GM19324 (cell line): ENCODE measurements at regions not wholly inside any gene's neighbourhood (a gene's known extent, or its start where the extent isn't known, plus 50 kb on each side); places are given as distances from the start of the nearest gene placed in this dataset.

ENCODE experiments used
- ATAC-seq: cut with Tn5 transposase; IDR thresholded peaks from one replicate; pipeline ENCODE4 v1.9.1; 2021; ENCODE audit warnings: mild to moderate bottlenecking, moderate library complexity; ENCODE audit not compliant: unreplicated experiment, low FRiP score

DNA sequence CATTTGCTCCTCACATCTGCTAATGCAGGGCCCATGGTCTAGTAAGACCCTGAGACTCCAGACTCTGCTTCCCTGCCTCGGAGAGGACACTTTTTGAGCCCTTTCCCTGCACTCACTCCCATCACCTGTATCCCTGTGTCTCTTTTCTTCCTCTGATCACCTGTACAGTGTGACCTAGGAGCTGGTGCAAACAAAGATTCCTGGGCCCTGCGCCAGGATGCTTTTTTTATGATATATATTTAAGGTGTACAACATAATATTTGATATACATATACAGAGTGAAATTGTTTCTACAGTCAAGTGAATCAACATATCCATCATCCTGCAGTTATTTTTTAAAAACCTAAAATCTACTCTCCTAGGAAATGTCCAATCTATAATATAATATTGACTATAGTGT, 355.4 kb downstream of the MAFB start:
- ATAC-seq, result no peak

DNA sequence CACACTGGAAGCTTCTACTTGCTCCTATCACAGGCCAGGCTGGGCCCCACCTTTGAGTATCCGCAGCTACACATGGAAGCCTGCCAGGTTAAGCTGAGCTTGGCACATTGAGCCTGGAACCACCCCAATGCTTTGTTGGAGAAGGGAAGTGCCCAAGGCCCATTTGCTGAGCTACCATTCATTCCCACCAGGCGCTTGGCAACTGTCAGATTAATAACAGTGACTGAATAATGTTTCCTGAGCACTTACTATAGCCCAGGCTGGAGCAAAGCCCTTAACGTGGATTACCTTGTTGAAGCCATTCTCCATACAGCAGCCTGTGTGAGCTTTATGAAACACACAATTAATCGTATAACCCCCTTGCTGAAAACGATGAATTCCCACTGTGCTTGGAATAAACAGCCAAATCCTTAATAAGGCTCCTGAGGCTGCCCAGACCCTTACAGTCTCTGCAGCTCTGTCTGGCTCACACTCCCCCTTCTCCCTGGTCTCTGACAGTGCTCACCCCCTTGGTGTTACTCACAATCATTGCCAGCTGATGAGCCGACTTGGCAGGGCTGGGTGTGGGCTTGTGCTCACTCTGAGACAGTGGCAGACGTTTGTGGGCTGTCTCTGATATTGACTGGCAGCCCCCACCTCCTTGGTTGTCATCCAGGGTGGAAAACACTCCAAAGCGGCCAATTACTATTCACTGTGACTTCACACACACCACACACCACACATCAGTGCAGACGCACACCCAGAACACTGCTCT, 357.1 kb downstream of the MAFB start:
- no peak for ATAC-seq

DNA sequence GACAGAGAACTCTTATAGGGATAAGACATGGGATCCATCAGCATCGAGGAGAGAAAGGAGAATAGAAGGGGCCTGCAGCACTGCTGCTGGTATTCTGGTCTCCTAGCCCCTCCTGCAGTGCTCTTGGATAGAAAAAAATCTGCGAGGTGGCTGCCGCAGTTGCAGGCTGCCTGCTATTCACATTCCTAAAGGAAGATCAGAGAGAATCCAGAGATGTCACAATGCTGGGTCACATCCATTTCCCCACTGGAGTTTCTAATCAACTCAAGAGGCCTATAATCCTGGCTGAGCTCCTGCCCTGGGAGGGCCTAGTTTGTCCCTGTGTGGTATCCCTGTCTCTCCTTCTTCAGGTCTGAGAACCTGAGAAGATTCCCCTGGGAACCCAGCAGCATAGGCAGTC, 357.8 kb downstream of the MAFB start:
- ATAC-seq, result no peak

DNA sequence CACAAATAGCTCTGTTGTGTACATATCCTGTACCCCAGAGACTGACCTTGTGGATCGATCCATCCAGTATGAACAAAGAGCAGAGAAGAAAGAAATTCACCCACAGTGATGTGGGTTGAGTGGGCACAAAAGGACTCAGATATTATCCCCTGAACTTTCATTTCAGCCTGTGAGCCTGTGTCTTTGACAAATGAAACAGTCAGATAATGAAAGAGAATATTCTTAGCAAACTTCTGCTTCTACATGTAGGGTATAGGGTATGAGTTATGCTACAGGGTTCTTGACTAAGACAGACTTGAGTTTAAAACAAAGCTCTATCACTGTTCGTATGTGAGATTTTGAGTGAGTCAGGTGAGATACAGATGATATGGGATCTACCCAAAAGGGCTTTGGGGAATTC, 359.7 kb downstream of the MAFB start:
- ATAC-seq, result no peak

DNA sequence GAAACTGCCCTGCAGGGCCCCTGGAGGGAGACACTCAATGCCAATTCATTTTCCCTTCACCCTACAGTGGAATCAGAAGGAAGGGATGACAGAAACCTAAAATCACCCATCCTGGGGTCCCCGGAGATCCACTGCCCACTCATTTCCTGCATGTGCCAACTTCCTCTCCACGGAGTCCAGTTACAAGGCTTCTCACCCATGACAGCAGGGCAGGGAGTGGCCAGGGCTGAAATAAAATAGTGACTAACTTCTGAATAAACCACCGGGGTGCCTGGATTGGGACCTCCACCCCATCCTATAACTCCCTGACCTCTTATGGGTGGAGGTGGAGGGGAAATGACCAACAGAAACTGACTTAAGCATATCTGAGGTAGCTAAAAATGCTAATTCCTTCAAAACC, 362.3 kb downstream of the MAFB start:
- no peak for ATAC-seq

DNA sequence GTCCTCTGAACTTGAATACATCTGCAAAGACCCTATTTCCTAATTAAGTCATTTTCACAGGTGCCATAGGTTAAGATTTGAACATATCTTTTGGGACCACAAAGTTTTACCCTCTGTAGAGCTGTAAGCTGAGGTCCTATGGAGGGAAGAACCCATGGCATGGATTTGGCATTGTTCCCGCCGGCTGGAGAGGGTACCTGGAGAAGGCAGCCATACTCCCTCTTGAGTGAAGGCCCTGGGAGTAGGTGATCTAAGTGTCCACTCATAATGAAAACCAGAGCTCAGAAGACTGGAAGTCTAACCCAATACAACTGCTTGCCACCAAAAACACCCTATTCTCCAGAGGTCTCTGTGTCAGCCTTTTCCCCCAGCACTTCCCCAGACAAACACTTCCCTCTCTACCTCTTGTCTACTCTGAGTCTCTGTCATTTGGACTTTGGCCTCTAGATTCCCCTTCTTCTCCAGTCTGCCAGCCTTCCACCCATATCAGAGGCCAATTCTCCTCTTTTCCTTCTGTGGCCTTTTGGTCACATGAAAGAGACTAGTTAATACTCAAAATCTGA, 363.9 kb downstream of the MAFB start:
- ATAC-seq, result no peak

DNA sequence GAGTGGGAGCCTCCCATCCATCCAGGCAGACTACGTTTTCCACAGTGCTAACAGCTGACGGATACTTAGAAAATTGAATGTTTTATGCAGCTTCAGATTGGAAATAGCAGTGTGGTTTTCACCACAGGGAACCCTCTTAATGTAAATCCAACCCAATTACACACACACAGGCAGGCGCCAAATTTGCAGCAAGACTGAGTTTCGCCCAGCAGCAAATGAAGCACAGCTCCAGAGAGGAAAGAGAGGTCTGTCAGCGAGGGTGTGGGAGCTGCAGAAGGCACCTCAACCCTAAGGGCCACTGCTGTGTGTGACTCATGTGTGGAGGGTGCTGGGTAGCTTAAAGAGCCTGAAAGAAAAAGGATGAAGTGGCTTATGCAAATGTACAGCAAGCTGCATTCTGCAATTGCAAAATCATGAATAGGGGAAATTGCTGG, 365.7 kb downstream of the MAFB start:
- no peak for ATAC-seq

DNA sequence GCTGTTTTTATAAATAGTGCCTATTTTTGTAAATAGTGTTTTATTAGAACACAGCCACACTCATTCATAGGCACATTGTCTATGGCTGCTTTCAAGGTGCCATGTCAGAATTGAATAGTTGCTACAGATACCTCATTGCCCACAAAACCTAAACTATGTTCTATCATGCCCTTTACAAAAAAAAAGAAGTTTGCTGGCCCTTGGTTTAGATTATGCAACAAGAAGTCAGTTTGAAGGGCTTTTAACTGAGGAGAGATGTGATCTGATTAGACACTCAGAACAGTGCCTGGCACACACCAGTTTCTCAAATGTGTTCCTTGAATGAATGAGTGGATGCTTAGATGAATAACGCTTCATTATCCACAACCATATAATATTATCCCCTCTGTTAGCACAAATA, 366.1 kb downstream of the MAFB start:
- no peak for ATAC-seq

DNA sequence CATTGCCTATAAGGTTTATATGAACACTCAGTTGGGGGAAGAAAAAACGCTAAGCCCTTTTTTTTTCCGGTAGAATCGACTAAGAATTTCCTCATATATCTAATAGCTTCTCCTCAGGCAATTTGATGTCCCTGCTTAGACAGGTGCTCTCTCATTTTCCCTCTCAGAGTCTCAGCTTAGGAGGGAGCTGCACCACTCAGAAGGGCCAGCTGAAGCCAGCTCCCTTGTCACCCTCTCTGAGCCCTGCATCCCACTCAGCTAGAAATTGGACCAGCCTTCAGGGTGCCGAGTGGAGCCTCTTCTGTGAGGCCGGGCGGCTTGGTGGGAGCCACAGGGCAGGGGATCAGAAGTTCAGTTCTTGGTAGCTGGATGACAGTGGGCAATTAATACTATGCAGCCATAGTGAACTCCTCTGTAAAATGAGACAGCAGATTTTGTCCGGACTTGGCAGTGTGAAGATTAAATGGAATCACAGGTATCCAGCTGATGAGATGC, 368.5 kb downstream of the MAFB start:
- ATAC-seq, result no peak

DNA sequence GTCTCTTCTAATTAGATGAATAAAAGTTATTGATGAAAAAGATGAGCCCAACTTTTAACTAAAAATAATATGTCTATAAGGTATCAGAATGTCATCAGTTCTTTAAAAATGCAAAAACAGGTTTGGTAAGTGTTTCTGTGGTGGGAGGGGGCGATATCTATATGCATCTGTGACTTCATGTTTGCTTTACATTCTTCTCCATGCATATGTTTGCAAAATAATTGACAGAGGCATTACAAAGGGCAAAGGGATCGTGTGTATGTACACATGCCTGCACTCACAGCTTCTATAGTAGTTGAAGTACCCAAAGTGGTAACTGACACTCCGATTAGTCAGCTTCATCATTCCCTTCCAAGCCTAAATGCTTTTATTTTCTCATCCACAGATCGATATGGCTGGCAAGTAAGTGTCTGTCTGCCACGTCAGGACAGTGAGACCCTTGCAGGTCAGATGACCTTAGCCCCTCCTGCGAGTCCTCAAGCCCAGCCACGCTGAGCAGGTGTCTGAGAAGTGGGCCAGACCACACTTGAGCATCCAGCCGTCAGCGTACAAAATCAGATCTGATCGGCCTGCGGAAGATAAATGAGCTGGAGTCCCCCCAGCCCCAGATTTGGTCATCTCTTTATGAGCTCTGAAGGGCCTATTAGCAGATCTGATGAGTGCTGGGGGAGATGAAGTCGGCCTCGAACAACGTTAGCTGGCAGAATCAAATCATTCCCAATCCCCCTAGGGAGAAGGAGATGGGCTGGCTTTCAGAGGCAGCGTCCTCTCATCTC, 369.1 kb downstream of the MAFB start:
- ATAC-seq, result no peak

DNA sequence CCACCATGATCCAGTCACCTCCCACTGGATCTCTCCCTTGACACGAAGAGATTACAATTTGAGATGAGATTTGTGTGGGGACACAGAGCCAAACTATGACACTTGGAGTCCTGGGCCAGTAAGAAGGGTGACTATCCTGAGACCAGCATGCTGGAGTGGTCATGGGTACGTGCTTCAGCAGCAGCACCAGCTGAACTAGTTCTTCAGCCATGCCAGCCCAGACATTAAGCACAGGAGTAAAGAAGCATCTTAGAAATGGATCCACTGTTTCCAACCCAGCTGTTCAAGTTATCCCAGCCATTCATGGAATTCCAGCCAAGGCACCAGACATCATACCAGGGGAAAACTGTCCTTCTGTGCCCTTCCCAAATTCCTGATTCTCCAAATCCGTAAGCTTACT, 370.0 kb downstream of the MAFB start:
- no peak for ATAC-seq

DNA sequence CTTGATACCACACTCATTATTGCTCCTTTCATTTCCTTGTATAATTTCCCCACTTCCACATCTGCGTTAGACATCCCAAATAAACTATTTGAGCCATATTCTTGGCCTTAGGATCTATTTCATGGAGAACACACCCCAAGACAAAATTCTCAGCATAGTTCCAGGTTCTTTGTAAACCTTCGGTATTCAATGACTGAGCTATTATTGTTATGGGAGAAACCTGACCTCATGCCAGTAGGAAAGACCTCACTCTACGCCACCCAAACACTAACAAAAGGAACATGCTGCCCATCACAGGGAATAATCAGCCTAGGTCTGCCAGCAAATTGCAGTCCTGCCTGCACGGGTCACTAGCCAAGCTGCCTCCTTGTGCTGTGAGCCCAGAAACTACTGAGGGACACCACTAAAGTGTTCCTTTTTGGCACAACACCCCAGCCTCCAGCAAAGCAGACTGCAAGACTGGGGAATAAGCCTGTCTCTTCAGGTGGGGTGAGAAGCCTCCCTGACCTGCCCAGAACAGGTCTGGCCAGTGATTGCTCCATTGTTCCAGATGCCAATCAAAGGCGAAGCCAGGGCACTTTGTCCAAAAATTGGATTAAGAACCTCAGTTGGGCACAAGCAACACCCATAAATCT, 371.8 kb downstream of the MAFB start:
- no peak for ATAC-seq

DNA sequence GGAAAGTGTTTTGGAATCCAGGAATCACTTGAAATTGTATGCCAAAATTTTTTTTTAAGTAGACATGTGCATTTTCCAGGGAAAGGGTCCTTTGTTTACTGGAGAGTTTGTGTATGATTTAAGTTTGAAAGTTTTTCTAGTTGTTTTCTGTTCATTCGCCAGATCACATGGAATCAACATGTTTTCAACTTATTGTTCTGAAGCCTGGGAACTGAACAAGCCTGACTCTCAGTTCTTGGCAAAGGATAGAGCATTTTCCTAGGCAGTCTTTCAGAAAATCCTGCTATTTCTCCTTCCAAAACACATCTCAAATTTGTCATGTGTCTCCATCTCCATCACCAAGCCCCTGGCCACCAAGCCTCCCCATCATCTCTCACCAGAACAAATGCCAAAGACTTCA, 374.8 kb downstream of the MAFB start:
- ATAC-seq, result no peak

DNA sequence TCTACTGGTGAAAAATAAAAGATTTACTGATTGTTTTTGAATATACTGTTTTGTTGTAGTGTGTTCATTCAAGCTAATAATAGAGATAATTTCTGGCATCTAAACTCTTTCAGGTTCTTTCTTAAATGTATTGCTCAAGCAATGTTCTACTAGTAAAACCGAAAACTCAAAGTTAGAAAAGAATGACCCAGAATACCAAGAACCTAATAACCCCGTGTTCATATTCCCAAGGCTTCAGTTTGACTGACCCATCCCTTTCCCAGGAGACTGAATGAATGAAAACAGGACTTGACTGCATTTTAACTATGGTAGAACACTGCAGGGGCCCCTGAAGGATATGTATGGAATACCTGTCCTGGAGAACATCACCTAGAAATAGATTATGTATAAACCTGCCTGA, 375.3 kb downstream of the MAFB start:
- ATAC-seq, result no peak

DNA sequence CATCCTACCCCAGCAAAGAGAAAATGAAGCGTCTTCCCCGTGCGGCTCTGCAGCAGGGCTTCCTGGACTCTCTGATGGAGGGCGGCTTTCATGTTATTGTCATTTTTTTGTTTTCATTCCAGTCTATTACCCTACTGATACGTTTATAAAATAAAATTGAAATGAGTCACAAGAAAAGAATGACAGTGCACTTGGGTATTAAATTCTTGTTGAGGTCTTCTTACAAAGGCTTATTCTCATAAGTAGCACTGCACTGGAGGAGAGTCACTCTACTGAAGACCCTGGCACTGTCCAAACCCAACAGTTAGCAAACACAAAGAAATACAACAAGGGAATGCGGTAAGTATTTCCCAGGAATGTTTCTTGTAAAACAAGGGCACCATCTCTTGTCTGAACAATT, 379.3 kb downstream of the MAFB start:
- ATAC-seq, result no peak

DNA sequence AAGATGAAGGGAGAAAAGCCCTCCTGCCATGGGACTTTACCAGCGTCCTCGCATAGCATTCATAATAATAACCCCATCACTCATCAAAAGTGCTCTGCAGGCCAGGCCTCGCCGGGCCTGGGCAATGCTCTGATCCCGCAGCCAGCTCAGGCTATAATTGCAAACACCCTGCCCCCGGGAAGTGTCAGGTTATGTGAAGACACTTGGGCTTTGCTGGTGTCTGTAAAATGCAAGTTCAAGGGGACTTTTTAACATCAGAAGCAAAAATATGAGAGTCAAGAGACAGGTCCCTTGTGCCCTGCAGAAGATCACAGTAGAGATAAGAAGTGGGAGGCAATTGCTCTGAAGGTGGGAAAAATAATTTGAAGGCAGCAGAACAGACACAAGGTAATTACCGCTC, 381.0 kb downstream of the MAFB start:
- ATAC-seq, result no peak

DNA sequence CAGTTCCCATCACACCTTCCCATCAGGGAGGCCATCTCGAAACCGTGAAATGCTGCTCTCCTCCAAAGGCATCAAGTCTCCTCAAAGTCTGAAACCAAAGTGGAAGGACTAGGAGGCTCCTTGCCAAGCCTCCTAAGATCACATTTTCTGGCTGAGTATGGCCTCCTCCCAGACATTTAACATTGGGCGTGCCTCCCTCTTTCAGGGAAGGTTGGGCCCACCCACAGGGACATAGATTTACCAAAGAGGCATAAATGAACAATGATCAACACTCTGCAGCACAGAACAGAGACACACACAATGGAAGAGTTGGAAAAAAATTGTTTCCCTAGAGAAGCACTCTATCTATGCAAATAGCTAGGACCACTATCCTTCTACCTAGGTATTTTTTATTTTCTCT, 381.8 kb downstream of the MAFB start:
- no peak for ATAC-seq

DNA sequence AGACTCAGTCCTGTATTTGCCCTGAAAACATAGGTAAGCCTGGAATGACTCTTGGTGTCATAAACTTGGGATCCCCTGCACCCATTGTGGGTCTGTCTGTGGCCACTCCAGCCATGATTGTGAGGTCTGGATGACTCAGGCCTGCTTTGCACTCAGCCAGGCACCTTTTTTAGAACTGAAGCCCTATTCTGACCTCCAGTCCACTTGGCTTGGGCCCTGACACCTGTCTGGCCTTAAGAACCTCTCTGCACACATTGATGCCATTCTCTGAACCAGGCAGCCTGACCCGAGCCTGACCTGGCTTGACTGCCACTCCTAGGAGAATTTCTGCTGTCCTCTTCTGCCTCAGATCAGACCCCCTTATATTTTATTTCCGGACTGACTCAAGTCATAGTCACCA, 383.7 kb downstream of the MAFB start:
- no peak for ATAC-seq

DNA sequence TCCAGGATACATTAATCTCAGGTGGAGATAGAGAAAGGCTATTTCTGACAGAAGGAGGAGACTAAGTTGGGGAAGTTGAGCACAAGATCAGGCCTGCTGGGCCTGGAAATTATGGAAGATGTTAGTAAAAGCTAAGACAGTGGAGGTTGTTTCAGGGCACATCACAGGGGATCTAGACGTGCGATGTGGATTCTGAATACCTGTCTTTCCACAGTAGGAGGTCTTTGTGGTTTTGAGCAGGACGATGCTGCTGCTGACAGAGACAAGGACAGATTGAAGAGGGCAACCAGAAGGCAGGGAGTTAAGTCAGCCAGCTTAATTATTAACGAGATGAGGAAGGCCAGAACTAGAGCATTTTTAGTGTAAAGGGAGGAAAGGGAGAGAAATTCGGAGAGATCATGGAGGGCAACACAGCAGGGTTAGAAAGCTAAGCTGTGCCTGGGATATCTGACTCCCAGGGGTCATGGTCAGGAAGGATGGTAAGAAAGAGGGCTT, 384.9 kb downstream of the MAFB start:
- no peak for ATAC-seq

DNA sequence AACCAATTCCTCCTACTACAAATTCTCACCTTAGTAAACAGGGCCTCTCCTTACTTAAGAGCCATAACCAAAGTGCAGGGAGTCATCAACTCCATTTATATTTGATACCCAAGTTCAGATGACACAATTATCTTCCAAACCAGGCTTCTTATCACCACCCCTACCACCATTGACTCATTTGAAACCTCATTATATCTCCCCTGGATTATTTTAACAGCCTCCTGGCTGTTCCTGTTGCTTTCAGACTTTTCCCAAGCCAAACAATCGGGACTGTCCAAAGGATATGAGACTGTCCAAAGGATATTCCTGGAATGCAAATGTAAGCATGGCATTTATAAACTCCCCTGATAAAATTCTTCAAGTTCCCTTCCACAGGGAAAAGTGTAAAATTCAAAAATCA, 394.3 kb downstream of the MAFB start:
- no peak for ATAC-seq

DNA sequence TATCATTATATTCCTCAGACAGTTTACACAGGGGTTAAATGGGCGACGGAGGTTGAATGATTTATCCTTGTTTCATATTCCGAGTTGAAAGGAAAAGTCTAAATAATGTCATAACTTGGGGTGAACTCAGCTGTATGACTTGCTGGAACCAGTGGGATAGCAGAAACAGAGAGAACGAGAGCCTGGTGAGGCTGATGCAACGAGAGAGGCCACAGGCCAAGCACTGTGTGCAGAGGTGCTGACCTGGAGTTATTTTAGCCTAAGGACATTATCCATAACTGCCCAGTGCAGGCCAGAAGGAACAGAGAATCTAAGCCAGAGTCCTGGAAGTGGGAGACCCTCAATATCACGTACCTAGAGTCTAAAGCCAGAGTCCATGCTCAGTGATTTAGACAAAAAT, 394.9 kb downstream of the MAFB start:
- ATAC-seq, result no peak
